ENCODE measurements at regions not wholly inside any gene's neighbourhood (a gene's known extent, or its start where the extent isn't known, plus 50 kb on each side); places are given as distances from the start of the nearest gene placed in this dataset.

DNA sequence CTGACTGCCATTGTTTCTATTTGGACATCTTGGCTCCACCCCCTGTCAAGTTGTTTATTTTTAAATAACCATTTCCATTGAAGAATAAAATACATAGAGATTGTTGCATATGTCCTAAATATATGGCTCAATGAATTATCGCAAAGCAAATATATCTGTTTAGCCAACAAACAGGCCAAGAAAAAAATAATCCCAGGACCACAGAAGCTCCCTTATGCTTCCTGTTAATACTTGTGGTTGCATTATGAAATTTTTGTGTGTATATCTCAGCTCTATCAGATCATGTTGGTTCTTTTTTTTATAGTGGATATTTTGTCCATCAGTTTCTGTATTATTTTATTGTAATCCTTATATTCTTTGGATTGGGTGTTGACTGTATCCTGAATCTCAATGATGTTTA lies 53.4 kb upstream of the CYP2C8 start:
- TF ChIP-seq CTCF (IDR thresholded peaks at IDR 0.05) (no peak), MYC (IDR thresholded peaks at IDR 0.05; ENCODE audit: borderline replicate concordance, low read length) (no peak), RAD21 (conservative IDR thresholded peaks at IDR 0.05 in 1 of 2, IDR thresholded peaks at IDR 0.05 in 1 of 2) (no peak), SREBF2 (IDR thresholded peaks at IDR 0.05) (no peak), MAFK (IDR thresholded peaks at IDR 0.05; ENCODE audit: partially characterized antibody) (no peak), POLR2A (IDR thresholded peaks at IDR 0.05; ENCODE audit: low read length) (no peak), CBX2 (IDR thresholded peaks at IDR 0.05; ENCODE audit: borderline replicate concordance, low read depth) (no peak), EHMT2 (IDR thresholded peaks at IDR 0.05; ENCODE audit: low read depth) (no peak)
- TF ChIP-seq, protein P1, sequence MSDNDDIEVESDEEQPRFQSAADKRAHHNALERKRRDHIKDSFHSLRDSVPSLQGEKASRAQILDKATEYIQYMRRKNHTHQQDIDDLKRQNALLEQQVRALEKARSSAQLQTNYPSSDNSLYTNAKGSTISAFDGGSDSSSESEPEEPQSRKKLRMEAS (IDR thresholded peaks at IDR 0.05), result no peak
- TF ChIP-seq, protein P2, sequence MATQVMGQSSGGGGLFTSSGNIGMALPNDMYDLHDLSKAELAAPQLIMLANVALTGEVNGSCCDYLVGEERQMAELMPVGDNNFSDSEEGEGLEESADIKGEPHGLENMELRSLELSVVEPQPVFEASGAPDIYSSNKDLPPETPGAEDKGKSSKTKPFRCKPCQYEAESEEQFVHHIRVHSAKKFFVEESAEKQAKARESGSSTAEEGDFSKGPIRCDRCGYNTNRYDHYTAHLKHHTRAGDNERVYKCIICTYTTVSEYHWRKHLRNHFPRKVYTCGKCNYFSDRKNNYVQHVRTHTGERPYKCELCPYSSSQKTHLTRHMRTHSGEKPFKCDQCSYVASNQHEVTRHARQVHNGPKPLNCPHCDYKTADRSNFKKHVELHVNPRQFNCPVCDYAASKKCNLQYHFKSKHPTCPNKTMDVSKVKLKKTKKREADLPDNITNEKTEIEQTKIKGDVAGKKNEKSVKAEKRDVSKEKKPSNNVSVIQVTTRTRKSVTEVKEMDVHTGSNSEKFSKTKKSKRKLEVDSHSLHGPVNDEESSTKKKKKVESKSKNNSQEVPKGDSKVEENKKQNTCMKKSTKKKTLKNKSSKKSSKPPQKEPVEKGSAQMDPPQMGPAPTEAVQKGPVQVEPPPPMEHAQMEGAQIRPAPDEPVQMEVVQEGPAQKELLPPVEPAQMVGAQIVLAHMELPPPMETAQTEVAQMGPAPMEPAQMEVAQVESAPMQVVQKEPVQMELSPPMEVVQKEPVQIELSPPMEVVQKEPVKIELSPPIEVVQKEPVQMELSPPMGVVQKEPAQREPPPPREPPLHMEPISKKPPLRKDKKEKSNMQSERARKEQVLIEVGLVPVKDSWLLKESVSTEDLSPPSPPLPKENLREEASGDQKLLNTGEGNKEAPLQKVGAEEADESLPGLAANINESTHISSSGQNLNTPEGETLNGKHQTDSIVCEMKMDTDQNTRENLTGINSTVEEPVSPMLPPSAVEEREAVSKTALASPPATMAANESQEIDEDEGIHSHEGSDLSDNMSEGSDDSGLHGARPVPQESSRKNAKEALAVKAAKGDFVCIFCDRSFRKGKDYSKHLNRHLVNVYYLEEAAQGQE (IDR thresholded peaks at IDR 0.05), result no peak

Data from A549 (cell line).